DMS53 (cell line): ENCODE measurements at regions not wholly inside any gene's neighbourhood (a gene's known extent, or its start where the extent isn't known, plus 50 kb on each side); places are given as distances from the start of the nearest gene placed in this dataset.
"Not testable (repeated sequence)": the region's sequence is repeated elsewhere in the genome, so short reads cannot be mapped to it uniquely, and the experiment has no call there.

Source experiments
- DNase-seq: peaks from one replicate; lab custom pipeline; 2025; lab: John Stamatoyannopoulos, UW

DNA sequence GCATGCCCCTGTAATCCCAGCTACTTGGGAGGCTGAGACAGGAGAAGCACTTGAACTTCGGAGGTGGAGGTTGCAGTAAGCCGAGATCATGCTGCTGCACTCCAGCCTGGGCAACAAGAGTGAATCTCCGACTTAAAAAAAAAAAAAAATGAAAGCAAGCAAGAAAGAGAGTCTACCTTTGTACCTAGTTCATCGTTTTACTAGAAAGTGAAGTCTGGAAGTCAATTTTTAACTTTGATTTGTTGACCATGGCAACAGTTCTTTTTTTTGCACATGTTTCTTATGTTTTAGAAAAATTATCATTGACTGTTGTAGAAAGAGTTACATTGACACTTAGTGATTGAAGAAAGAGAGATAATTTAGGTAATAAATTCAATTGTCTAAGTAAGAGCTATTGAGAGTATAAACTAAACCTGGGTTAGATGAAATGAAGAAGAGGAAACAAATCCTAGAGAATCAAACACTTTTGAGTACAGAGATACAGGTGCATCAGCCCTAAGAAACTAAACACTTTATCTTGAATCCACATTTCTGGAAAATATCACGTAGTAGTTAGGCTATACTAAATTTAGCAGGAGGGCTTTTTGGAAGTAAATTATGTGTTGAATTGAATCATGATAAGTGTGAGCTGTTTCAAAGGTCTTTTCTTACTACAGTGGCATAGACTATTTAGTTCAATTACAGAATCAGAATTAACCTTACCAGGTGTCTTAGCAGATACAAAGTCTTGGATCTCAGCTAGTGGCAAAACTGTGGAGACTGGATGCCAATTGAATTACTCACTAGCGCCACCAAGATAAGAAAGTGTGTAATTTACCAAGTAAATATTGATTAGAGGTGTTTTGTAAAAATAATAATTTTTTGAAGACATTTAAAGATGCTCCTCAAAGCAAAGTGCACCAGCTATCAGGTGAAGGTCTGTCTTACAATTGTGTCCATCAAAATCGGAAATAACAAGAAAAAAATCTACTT lies 303.4 kb upstream of the NRXN1 start:
- peak; percentile 13 for DNase-seq

DNA sequence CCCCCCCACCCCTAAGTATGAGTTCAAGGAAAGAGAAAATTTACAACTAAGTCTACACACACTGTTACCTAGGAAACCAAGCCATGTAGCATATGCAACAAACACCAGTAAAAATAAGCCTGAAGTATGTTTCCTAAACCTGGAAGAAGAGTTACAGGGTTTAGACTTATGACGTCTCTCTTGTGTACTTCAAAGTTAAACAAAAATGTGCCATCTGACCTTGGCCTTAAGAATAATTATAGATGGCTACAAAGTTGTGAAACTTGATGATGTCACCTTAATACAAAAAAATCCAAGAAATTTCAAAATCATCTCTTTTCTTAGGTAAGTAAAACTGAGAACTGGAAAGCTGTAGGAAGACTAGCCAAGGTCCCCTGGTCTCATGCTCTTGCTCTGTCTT lies 297.6 kb upstream of the NRXN1 start:
- DNase-seq, result no peak

DNA sequence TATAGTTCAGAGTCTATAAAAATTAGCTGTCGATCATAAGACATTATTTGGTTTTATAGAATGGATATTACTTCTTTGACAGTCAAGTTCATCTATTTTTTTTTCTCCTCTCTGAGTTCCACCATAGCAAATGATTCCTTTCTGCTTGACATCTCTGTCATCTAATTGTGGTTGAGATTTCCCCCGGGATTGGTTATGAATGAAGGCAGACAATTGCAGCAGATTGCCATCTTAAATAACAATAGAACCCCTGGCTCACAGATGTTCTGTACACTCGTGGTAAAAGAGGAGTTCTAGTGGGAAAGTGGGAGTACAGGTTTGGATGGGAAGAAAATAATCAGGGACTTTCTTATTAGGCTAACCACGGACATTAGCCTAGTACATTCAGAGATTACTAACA lies 292.1 kb upstream of the NRXN1 start:
- DNase-seq, result no peak

DNA sequence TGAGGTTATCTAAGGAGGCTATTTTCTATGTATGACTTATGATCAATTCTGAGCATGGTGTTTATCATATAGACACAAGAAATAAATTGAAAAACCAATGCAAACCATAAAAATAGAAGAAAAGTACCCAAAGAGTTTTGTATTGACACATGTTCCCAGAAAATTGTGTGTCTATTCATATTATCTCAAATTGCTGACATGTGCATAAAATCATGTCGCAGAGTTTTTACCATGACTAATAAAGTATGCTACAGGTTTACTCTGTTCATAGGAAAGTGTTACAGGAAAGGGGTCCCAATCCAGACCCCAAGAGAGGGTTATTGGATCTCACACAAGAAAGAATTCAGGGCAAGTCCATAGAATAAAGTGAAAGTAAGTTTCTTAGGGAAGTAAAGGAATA lies 290.7 kb upstream of the NRXN1 start:
- no peak for DNase-seq

- DNase-seq, result no peak
Measured at GRCh38 chr2:51304311-51304710, 272.4 kb upstream of the NRXN1 start.

GRCh38 chr2:51301381-51301780 lies 269.4 kb upstream of the NRXN1 start:
- DNase-seq, result no peak

DNA sequence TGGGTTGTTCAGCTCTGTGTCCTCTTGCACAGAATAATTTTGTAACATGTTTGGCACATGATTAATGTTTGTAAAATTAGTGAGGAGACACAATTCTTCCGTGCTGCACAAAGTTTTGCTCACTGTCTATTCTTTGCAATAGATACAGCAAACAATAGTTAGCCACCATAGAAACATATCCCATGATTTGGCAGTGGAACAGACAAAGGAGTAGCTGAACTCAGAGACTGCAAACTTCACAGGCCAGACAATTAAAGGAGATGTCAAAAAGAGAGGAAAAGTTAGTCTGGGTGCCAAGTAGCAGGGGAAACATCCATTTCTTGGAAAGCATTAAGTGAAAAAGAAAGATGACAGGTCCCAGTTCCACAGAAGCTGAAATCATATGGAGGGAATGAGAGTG lies 267.4 kb upstream of the NRXN1 start:
- no peak for DNase-seq

- DNase-seq, result no peak
Measured at GRCh38 chr2:51297488-51297887, 265.6 kb upstream of the NRXN1 start.

GRCh38 chr2:51293566-51294200 lies 261.8 kb upstream of the NRXN1 start:
- no peak for DNase-seq

GRCh38 chr2:51291762-51292551 lies 260.0 kb upstream of the NRXN1 start:
- DNase-seq, result no peak

DNA sequence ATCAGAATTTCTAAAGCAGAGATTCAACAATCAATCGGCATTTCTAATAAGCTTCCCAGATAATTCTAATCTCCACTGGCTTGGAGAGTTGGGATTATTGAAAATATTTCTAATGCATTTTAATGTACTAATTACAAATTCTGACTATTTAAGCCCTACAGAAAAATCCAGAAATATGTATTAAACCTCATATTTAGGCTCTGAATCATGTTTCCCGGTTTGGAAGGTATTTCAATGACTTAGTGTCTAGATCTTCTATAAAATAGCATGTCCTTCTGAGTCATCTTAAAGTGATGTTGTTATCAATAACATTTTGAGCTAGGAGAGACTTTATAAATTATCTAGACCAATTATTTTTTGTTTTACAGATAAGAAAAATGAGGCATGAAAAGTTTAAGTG lies 258.8 kb upstream of the NRXN1 start:
- no peak for DNase-seq

DNA sequence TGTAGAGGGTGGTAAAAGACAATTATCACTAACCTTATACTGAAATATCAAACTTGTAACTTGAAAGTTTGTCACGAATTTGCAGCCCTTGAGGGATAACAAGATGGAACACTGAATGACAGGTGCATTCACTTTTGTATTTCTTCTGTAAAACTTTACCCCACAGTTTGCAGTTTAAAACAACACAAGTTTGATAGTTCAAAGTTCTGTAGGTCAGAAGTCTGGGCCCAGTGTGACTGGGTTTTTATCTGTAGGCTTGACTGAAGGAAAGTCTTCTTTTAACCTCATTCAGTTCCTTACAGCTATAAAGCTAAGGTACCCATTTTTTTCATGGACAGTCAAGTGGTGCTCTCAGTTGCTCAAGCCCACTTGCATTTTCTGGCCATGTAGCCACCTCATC lies 257.1 kb upstream of the NRXN1 start:
- no peak for DNase-seq

DNA sequence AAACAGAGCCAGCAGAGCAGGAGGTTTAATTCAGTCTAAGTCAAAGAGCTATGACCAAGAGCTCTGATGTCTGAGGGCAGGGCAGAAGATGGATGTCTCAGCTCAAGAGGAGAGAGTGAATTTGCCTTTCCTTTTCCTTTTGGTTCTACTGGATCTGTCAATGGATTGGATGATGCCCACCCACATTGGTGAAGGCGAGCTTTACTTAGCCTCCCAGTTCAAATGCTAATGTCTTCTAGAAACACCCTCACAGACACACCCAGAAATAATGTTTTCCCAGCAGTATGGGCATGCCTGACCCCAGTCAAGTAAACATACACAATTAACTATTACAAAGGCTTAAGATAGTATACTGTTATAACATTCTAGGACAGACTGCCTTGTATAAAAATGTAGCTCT lies 236.3 kb upstream of the NRXN1 start:
- DNase-seq, result no peak

GRCh38 chr2:51265539-51265938 lies 233.6 kb upstream of the NRXN1 start:
- DNase-seq, result no peak

GRCh38 chr2:51263951-51264350 lies 232.0 kb upstream of the NRXN1 start:
- peak; percentile 31 for DNase-seq

DNA sequence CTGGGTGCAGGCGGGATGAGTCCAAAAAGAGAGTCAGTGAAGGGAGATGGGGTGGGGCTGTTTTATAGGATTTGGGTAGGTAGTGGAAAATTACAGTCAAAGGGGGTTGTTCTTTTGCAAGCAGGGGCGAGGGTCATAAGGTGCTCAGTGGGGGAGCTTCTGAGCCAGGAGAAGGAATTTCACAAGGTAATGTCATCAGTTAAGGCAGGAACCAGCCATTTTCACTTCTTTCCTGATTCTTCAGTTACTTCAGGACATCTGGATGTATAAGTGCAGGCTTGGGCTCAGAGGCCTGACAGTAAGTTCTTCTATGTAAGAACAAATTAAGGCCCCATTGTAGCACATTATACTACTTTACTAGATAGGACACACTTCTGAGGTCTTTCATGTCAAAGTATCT lies 231.2 kb upstream of the NRXN1 start:
- DNase-seq, result not testable (repeated sequence)

DNA sequence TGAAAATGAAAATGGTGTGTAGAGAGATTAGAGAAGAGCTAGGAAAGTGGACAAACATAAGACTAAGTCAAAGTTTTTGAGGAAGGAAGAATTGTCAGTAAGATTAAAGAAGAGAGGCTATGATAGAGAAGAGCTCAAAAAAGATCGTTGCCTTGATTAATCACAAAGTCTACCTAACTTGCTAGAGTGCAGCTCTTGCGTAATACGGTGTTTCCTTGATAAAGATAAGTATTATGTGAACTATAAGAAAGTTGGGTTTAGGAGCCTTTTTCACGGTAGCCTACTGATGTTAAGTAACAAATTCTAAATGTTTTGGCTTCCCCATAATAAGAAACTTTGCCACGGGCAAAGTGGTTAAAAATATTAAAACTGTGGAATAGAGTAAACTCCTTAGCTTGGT lies 226.4 kb upstream of the NRXN1 start:
- no peak for DNase-seq

GRCh38 chr2:51256736-51257135 lies 224.8 kb upstream of the NRXN1 start:
- no peak for DNase-seq

- no peak for DNase-seq
Measured at GRCh38 chr2:51251356-51251755, 219.4 kb upstream of the NRXN1 start.

GRCh38 chr2:51247252-51247805 lies 215.4 kb upstream of the NRXN1 start:
- DNase-seq, result peak; percentile 35

DNA sequence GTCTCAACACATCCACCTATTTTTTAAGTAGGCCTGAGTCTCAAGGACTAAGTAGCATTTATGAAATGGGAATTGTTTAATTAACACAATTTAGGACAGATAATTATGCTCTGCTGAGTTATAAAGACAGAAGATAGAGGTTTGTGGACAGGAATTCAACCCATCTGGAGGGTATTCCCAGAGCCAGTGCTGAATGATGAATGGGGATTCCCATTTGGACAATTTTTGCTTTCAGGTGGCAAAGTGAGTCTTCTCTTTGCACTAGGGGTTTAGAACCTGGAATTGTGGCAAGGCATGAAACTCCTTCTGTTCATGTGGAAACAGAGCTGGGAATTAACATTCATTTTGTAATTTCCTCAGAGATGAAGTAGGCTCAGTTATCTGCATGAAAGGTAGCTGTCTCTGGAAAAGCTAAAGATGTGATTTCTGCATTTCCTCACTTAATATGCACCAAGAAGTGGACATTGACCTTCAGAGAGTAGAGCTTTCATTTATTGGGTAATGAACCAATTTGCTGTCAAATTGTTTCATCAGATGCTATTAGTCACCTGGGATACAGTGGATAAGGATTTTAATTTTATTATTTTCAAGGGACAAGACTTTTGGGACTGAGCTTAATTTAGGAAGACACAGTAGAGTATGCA lies 212.1 kb upstream of the NRXN1 start:
- no peak for DNase-seq
